ENCODE measurements at regions not wholly inside any gene's neighbourhood (a gene's known extent, or its start where the extent isn't known, plus 50 kb on each side); places are given as distances from the start of the nearest gene placed in this dataset.

DNA sequence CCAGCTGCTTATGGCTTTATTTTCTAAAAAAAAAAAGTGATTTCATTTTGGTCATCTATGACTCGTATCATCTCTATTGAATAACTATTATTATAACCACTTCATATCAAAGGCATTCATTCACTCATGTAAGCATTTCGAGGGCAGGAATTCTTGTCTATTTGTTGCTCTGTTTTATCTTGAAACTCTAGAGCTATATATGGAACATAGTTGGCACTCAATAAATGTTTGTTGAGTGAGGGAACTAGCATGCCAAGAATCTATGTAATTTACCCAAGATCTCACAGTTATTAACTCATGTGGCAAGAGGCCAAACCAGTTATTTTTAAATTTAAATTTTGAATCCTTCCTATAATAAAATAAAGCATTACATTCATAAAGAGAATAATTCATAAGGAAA, 470.1 kb downstream of the TMX3 start:
- TF ChIP-seq, protein P1, sequence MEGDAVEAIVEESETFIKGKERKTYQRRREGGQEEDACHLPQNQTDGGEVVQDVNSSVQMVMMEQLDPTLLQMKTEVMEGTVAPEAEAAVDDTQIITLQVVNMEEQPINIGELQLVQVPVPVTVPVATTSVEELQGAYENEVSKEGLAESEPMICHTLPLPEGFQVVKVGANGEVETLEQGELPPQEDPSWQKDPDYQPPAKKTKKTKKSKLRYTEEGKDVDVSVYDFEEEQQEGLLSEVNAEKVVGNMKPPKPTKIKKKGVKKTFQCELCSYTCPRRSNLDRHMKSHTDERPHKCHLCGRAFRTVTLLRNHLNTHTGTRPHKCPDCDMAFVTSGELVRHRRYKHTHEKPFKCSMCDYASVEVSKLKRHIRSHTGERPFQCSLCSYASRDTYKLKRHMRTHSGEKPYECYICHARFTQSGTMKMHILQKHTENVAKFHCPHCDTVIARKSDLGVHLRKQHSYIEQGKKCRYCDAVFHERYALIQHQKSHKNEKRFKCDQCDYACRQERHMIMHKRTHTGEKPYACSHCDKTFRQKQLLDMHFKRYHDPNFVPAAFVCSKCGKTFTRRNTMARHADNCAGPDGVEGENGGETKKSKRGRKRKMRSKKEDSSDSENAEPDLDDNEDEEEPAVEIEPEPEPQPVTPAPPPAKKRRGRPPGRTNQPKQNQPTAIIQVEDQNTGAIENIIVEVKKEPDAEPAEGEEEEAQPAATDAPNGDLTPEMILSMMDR (IDR thresholded peaks at IDR 0.05; ENCODE audit: low read depth, low read length, missing control alignments) = no peak
- no peak for DNase-seq (ENCODE audit: low read depth)
- no peak overlapping the region for H3K4me3 ChIP-seq (ENCODE audit: low read depth, low read length)

GRCh38 chr18:68241881-68242280, 473.0 kb downstream of the TMX3 start:
- TF ChIP-seq, protein P1 (IDR thresholded peaks at IDR 0.05; ENCODE audit: low read depth, low read length, missing control alignments) = no peak
- no peak overlapping the region for H3K4me3 ChIP-seq (ENCODE audit: low read depth, low read length)
- no peak for DNase-seq (ENCODE audit: low read depth)

DNA sequence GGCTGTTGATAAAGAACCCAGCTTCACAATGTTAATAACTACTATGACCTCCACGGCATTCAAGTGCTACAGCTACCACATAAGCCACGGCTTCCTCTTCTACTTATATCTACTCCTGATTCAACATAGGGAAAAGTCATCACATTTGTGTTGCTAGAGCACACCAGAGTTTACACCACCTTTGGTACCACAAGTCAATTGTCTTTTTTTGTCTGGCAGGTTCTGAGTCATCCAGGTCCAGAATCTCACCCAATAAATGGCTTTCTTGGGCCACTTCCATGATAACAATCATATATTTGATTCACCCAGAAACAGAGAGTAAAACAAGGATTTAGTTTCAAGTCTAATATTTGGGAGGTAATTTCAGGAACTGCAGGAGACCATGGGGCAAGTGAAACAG, 480.2 kb downstream of the TMX3 start:
- TF ChIP-seq, protein P1 (IDR thresholded peaks at IDR 0.05; ENCODE audit: low read depth, low read length, missing control alignments) = no peak
- H3K4me3 ChIP-seq (ENCODE audit: low read depth, low read length) = no peak overlapping the region
- no peak for DNase-seq (ENCODE audit: low read depth)

GRCh38 chr18:68234131-68234530, 480.8 kb downstream of the TMX3 start:
- TF ChIP-seq, protein P1 (IDR thresholded peaks at IDR 0.05; ENCODE audit: low read depth, low read length, missing control alignments) = no peak
- DNase-seq (ENCODE audit: low read depth) = no peak

GRCh38 chr18:68233018-68233417, 481.9 kb downstream of the TMX3 start:
- no peak for DNase-seq (ENCODE audit: low read depth)
- no peak overlapping the region for H3K4me3 ChIP-seq (ENCODE audit: low read depth, low read length)
- TF ChIP-seq, protein P1 (IDR thresholded peaks at IDR 0.05; ENCODE audit: low read depth, low read length, missing control alignments) = no peak

More at GRCh38 chr18:68234131-68234530, 480.8 kb downstream of the TMX3 start:
- no peak overlapping the region for H3K4me3 ChIP-seq (ENCODE audit: low read depth, low read length)

- no peak for DNase-seq (ENCODE audit: low read depth)
- TF ChIP-seq, protein P1 (IDR thresholded peaks at IDR 0.05; ENCODE audit: low read depth, low read length, missing control alignments) = no peak
- no peak overlapping the region for H3K4me3 ChIP-seq (ENCODE audit: low read depth, low read length)
Observed at GRCh38 chr18:68229351-68229750, 485.6 kb downstream of the TMX3 start.

- no peak overlapping the region for H3K4me3 ChIP-seq (ENCODE audit: low read depth, low read length)
- no peak for DNase-seq (ENCODE audit: low read depth)
- TF ChIP-seq, protein P1 (IDR thresholded peaks at IDR 0.05; ENCODE audit: low read depth, low read length, missing control alignments) = no peak
Observed at GRCh38 chr18:68221111-68221724, 493.7 kb downstream of the TMX3 start.
